Type B pancreatic cell (in vitro differentiated cells): ENCODE measurements at regions not wholly inside any gene's neighbourhood (a gene's known extent, or its start where the extent isn't known, plus 50 kb on each side); places are given as distances from the start of the nearest gene placed in this dataset.

Experiments used
- DNase-seq: peaks from one replicate; pipeline ENCODE4 v3.0.0; 2021; ENCODE audit warnings: mixed read lengths; ENCODE audit not compliant: unreplicated experiment; ENCODE audit errors: extremely low spot score
- H3K27ac Mint-ChIP-seq: 2 replicates; pipeline ENCODE4 v1.8.0; 2021; ENCODE audit warnings: mild to moderate bottlenecking, mixed read lengths
- H3K27me3 Mint-ChIP-seq: 2 replicates; pipeline ENCODE4 v1.8.0; 2021; ENCODE audit warnings: mixed read lengths
- H3K36me3 Mint-ChIP-seq: 2 replicates; pipeline ENCODE4 v1.8.0; 2021; ENCODE audit warnings: mixed read lengths
- H3K4me1 Mint-ChIP-seq: one replicate; pipeline ENCODE4 v1.8.0; 2021; ENCODE audit warnings: mixed read lengths; ENCODE audit not compliant: unreplicated experiment
- H3K4me3 Mint-ChIP-seq: 2 replicates; pipeline ENCODE4 v1.8.0; 2021; ENCODE audit warnings: mild to moderate bottlenecking, mixed read lengths
- H3K9me3 Mint-ChIP-seq: 2 replicates; pipeline ENCODE4 v1.8.0; 2021; ENCODE audit warnings: mixed read lengths
- TF ChIP-seq, protein P1 (sequence below): fragments of 200-600 bp; sonication (generic); conservative IDR thresholded peaks from 2 replicates; pipeline ENCODE4 v1.5.0; 2021; ENCODE audit warnings: antibody characterized with exemption, mild to moderate bottlenecking

- TF ChIP-seq, protein P1, sequence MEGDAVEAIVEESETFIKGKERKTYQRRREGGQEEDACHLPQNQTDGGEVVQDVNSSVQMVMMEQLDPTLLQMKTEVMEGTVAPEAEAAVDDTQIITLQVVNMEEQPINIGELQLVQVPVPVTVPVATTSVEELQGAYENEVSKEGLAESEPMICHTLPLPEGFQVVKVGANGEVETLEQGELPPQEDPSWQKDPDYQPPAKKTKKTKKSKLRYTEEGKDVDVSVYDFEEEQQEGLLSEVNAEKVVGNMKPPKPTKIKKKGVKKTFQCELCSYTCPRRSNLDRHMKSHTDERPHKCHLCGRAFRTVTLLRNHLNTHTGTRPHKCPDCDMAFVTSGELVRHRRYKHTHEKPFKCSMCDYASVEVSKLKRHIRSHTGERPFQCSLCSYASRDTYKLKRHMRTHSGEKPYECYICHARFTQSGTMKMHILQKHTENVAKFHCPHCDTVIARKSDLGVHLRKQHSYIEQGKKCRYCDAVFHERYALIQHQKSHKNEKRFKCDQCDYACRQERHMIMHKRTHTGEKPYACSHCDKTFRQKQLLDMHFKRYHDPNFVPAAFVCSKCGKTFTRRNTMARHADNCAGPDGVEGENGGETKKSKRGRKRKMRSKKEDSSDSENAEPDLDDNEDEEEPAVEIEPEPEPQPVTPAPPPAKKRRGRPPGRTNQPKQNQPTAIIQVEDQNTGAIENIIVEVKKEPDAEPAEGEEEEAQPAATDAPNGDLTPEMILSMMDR: no peak
- Mint-ChIP-seq H3K4me3 (no peak overlapping the region), H3K36me3 (no peaks in the 10 kb centered on the region), H3K4me1 (peaks cover 5% of the 10 kb centered on the region), H3K9me3 (no peaks in the 10 kb centered on the region), H3K27ac (no peak overlapping the region), H3K27me3 (no peaks in the 10 kb centered on the region)
- no peak for DNase-seq
Observed at GRCh38 chr12:43294916-43295315, 257.1 kb downstream of the ADAMTS20 start.

- TF ChIP-seq, protein P1: no peak
- Mint-ChIP-seq H3K27ac (no peak overlapping the region), H3K4me1 (peaks cover 11% of the 10 kb centered on the region), H3K27me3 (no peaks in the 10 kb centered on the region), H3K36me3 (no peaks in the 10 kb centered on the region), H3K9me3 (no peaks in the 10 kb centered on the region), H3K4me3 (no peak overlapping the region)
- no peak for DNase-seq
Observed at GRCh38 chr12:43294147-43294546, 257.9 kb downstream of the ADAMTS20 start.

DNA sequence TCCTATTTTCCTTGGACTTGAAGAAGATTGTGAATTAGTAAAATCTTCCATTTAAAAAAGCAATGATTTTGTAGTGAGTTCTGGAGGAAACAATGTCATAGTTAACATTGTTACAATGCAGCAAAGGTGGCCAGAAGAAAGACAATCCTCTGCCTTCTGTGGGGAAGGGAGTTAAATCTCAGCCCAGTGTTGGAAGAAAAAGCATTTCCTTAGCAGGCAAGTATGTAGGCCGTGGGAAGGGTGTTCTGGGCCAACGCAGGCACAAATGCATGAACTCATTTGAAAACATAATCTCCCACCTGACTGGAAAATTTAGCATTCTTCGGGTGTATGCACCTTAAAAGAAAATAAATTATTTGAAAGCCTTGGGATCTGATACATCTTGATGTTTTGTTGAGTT is 258.6 kb downstream of the ADAMTS20 start:
- H3K27ac Mint-ChIP-seq: no peak overlapping the region
- no peaks in the 10 kb centered on the region for H3K9me3 Mint-ChIP-seq
- peaks cover 16% of the 10 kb centered on the region for H3K4me1 Mint-ChIP-seq

GRCh38 chr12:43292699-43293098 is 259.3 kb downstream of the ADAMTS20 start:
- TF ChIP-seq, protein P1: no peak
- no peaks in the 10 kb centered on the region for H3K36me3 Mint-ChIP-seq
- no peak for DNase-seq
- H3K4me3 Mint-ChIP-seq: no peak overlapping the region
- H3K27me3 Mint-ChIP-seq: no peaks in the 10 kb centered on the region
- H3K9me3 Mint-ChIP-seq: no peaks in the 10 kb centered on the region
- H3K27ac Mint-ChIP-seq: no peak overlapping the region
- H3K4me1 Mint-ChIP-seq: peaks cover 16% of the 10 kb centered on the region

More for the DNA sequence above, 258.6 kb downstream of the ADAMTS20 start:
- Mint-ChIP-seq H3K36me3 (no peaks in the 10 kb centered on the region), H3K4me3 (no peak overlapping the region), H3K27me3 (no peaks in the 10 kb centered on the region)
- DNase-seq: no peak
- TF ChIP-seq, protein P1: no peak

DNA sequence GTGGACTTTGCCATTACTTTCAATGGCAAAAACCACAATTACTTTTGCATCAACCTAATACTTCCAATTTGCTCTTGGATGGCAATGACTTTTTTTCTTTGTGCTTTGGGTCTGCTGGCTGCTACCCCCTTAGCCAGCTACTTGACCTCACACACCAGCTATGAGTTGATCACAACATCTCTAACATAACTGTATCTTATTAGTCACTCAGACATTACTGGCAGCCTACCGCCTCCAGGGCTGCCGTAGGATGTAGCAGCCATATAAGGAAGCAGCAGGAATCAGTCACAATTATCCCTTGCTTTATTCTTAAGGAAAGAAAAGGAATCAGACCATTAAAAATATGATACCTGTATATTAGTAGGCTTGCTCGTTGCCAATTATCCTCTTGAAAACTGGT is 260.5 kb downstream of the ADAMTS20 start:
- TF ChIP-seq, protein P1: no peak
- Mint-ChIP-seq H3K4me3 (no peak overlapping the region), H3K27me3 (no peaks in the 10 kb centered on the region), H3K36me3 (no peaks in the 10 kb centered on the region), H3K4me1 (peaks cover 25% of the 10 kb centered on the region), H3K9me3 (no peaks in the 10 kb centered on the region), H3K27ac (no peak overlapping the region)
- no peak for DNase-seq

GRCh38 chr12:43290836-43291235 is 261.2 kb downstream of the ADAMTS20 start:
- H3K27ac Mint-ChIP-seq: no peak overlapping the region
- TF ChIP-seq, protein P1: no peak
- no peak overlapping the region for H3K4me3 Mint-ChIP-seq
- H3K36me3 Mint-ChIP-seq: no peaks in the 10 kb centered on the region
- no peaks in the 10 kb centered on the region for H3K9me3 Mint-ChIP-seq
- no peak for DNase-seq
- no peaks in the 10 kb centered on the region for H3K27me3 Mint-ChIP-seq
- peaks cover 25% of the 10 kb centered on the region for H3K4me1 Mint-ChIP-seq
